SU-DHL-6 (cell line): ENCODE measurements at regions not wholly inside any gene's neighbourhood (a gene's known extent, or its start where the extent isn't known, plus 50 kb on each side); places are given as distances from the start of the nearest gene placed in this dataset.

ENCODE experiments used
- CTCF ChIP-seq: fragments of 200-600 bp; sonication (generic); IDR thresholded peaks from one replicate; pipeline ENCODE4 v1.5.1; 2017; ENCODE audit warnings: antibody characterized with exemption, mild to moderate bottlenecking, low read length, moderate library complexity; ENCODE audit not compliant: insufficient read depth, poor library complexity, severe bottlenecking
- EZH2phosphoT487 ChIP-seq: fragments of 200-600 bp; sonication (generic), shearing (Covaris generic); conservative IDR thresholded peaks from 2 replicates; pipeline ENCODE4 v1.6.1; 2018; ENCODE audit warnings: mild to moderate bottlenecking, antibody characterized with exemption, low read length, moderate library complexity, mixed read lengths

- TF ChIP-seq CTCF: no peak
- TF ChIP-seq EZH2phosphoT487: no peak
These were observed 181.6 kb downstream of the LARP7 start for GRCh38 chr4:112818594-112818965.
